ENCODE measurements at regions not wholly inside any gene's neighbourhood (a gene's known extent, or its start where the extent isn't known, plus 50 kb on each side); places are given as distances from the start of the nearest gene placed in this dataset.

- no peak overlapping the region for H2AFZ ChIP-seq
- intact Hi-C loops (cut with micrococcal nuclease; ENCODE audit: unreplicated experiment) = no loop called here
- DNase-seq = no peak
- no peak overlapping the region for H3K27ac ChIP-seq
- no peaks in the 10 kb centered on the region for H3K9me3 ChIP-seq (ENCODE audit: insufficient read depth, low read depth)
- H4K20me1 ChIP-seq (ENCODE audit: insufficient read depth) = no peaks in the 10 kb centered on the region
- POLR2A ChIA-PET (ENCODE audit: unreplicated experiment) = no interaction called here
- no peaks in the 10 kb centered on the region for H3K4me1 ChIP-seq (replicated peaks; ENCODE audit: insufficient read depth)
- CTCF ChIA-PET = no interaction called here
- H3K4me2 ChIP-seq = no peak overlapping the region
- H3K9me2 ChIP-seq (ENCODE audit: insufficient read depth) = no peaks in the 10 kb centered on the region; the same call in 1 of the 2 replicates
- H3K79me2 ChIP-seq (ENCODE audit: low read depth) = no peaks in the 10 kb centered on the region
- no peaks in the 10 kb centered on the region for H3K36me3 ChIP-seq (ENCODE audit: low read depth)
- no peaks in the 10 kb centered on the region for H3F3A ChIP-seq (ENCODE audit: insufficient read depth, low read depth)
- no peak for TF ChIP-seq CTCF (conservative IDR thresholded peaks at IDR 0.05)
- TF ChIP-seq EZH2 (IDR thresholded peaks at IDR 0.05; ENCODE audit: low read depth) = no peak
- H3K4me3 ChIP-seq = no peak overlapping the region
- H3K27me3 ChIP-seq (ENCODE audit: insufficient read depth, low read depth) = no peaks in the 10 kb centered on the region
- BruUV-seq (replicated peaks) = no TSS peak
Observed at GRCh38 chr6:23003671-23004467, 434.5 kb downstream of the HDGFL1 start.

- H3K9me2 ChIP-seq (ENCODE audit: insufficient read depth) = no peaks in the 10 kb centered on the region; the same call in 1 of the 2 replicates
- H3K4me2 ChIP-seq = no peak overlapping the region
- intact Hi-C loops (cut with micrococcal nuclease; ENCODE audit: unreplicated experiment) = no loop called here
- DNase-seq = no peak
- ChIA-PET POLR2A (ENCODE audit: unreplicated experiment) (no interaction called here), CTCF (no interaction called here)
- H3K9me3 ChIP-seq (ENCODE audit: insufficient read depth, low read depth) = no peaks in the 10 kb centered on the region
- no peaks in the 10 kb centered on the region for H3K27me3 ChIP-seq (ENCODE audit: insufficient read depth, low read depth)
- no peak overlapping the region for H3K4me3 ChIP-seq
- H2AFZ ChIP-seq = 0 out of 2 replicates have a peak overlapping the region, but pooled peaks have one; percentile 25
- H3K79me2 ChIP-seq (ENCODE audit: low read depth) = no peaks in the 10 kb centered on the region
- no peaks in the 10 kb centered on the region for H3F3A ChIP-seq (ENCODE audit: insufficient read depth, low read depth)
- no peak overlapping the region for H3K27ac ChIP-seq
- TF ChIP-seq CTCF (conservative IDR thresholded peaks at IDR 0.05) (no peak), EZH2 (IDR thresholded peaks at IDR 0.05; ENCODE audit: low read depth) (no peak)
- BruUV-seq (replicated peaks) = no TSS peak
- H3K4me1 ChIP-seq (replicated peaks; ENCODE audit: insufficient read depth) = no peaks in the 10 kb centered on the region
- no peaks in the 10 kb centered on the region for H3K36me3 ChIP-seq (ENCODE audit: low read depth)
- H4K20me1 ChIP-seq (ENCODE audit: insufficient read depth) = no peaks in the 10 kb centered on the region
Observed at GRCh38 chr6:23006656-23007055, 437.3 kb downstream of the HDGFL1 start.

GRCh38 chr6:23011615-23012014, 442.2 kb downstream of the HDGFL1 start:
- no peaks in the 10 kb centered on the region for H3F3A ChIP-seq (ENCODE audit: insufficient read depth, low read depth)
- no peaks in the 10 kb centered on the region for H3K4me1 ChIP-seq (replicated peaks; ENCODE audit: insufficient read depth)
- intact Hi-C loops (cut with micrococcal nuclease; ENCODE audit: unreplicated experiment) = no loop called here
- H3K9me2 ChIP-seq (ENCODE audit: insufficient read depth) = no peaks in the 10 kb centered on the region; the same call in 1 of the 2 replicates
- no TSS peak for BruUV-seq (replicated peaks)
- ChIA-PET POLR2A (ENCODE audit: unreplicated experiment) (no interaction called here), CTCF (no interaction called here)
- no peak for DNase-seq
- no peaks in the 10 kb centered on the region for H3K9me3 ChIP-seq (ENCODE audit: insufficient read depth, low read depth)
- H2AFZ ChIP-seq = no peak overlapping the region
- H3K79me2 ChIP-seq (ENCODE audit: low read depth) = no peaks in the 10 kb centered on the region
- no peaks in the 10 kb centered on the region for H4K20me1 ChIP-seq (ENCODE audit: insufficient read depth)
- no peak overlapping the region for H3K27ac ChIP-seq
- TF ChIP-seq EZH2 (IDR thresholded peaks at IDR 0.05; ENCODE audit: low read depth) = no peak
- no peak for TF ChIP-seq CTCF (conservative IDR thresholded peaks at IDR 0.05)
- no peak overlapping the region for H3K4me2 ChIP-seq
- H3K36me3 ChIP-seq (ENCODE audit: low read depth) = no peaks in the 10 kb centered on the region
- H3K4me3 ChIP-seq = no peak overlapping the region
- no peaks in the 10 kb centered on the region for H3K27me3 ChIP-seq (ENCODE audit: insufficient read depth, low read depth)
